NB4 (cell line): ENCODE measurements at regions not wholly inside any gene's neighbourhood (a gene's known extent, or its start where the extent isn't known, plus 50 kb on each side); places are given as distances from the start of the nearest gene placed in this dataset.

Source experiments
- DNase-seq: peaks from one replicate; pipeline ENCODE4 v3.0.0; 2010; ENCODE audit warnings: low read depth
- H3K4me3 ChIP-seq: one replicate; pipeline ENCODE4 v1.5.1; 2011; ENCODE audit warnings: mild to moderate bottlenecking, low read depth, low read length, moderate library complexity
- CTCF ChIP-seq: IDR thresholded peaks from one replicate; pipeline ENCODE4 v1.5.1; 2012; ENCODE audit warnings: low read depth, low read length
- MAX ChIP-seq: IDR thresholded peaks from 2 replicates; pipeline ENCODE4 v1.6.1; 2011; ENCODE audit warnings: low read depth, low read length
- MYC ChIP-seq: IDR thresholded peaks from 2 replicates; pipeline ENCODE4 v1.6.1; 2011; ENCODE audit warnings: low read depth, low read length
- POLR2A ChIP-seq: IDR thresholded peaks from 2 replicates; pipeline ENCODE4 v1.6.1; 2011; ENCODE audit warnings: mild to moderate bottlenecking; ENCODE audit not compliant: insufficient read length; ENCODE audit errors: extremely low read depth

DNA sequence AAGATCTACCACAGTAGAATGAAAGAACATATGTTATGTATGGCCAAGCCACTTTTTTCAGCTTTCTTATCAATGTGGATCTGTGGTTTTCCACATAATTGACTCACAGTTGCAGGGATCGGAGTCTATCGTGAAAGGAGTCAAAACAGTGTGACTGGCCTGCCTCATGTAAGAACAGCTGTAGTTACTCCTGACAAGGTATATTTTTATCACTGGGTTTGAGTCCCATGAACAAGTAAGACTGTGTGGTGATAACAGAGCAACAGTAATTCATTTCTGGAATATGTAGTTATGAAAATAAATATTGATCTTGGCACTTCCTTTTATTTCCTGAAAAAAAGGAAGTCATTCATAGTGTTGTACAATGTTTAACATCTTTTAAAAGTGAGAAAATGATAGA lies 416.6 kb downstream of the KLF12 start:
- no peak for TF ChIP-seq MAX
- no peak for TF ChIP-seq CTCF
- no peak for TF ChIP-seq POLR2A
- TF ChIP-seq MYC: no peak
- no peak overlapping the region for H3K4me3 ChIP-seq
- peak; percentile 13 for DNase-seq

- no peak overlapping the region for H3K4me3 ChIP-seq
- DNase-seq: no peak
- TF ChIP-seq MYC: no peak
- TF ChIP-seq CTCF: no peak
- TF ChIP-seq POLR2A: no peak
- no peak for TF ChIP-seq MAX
Measured at GRCh38 chr13:73715911-73716510, 418.2 kb downstream of the KLF12 start.

GRCh38 chr13:73715114-73715910 lies 418.9 kb downstream of the KLF12 start:
- no peak overlapping the region for H3K4me3 ChIP-seq
- TF ChIP-seq CTCF (no peak), MYC (no peak), MAX (no peak), POLR2A (no peak)
- DNase-seq: no peak

GRCh38 chr13:73714522-73714921 lies 419.7 kb downstream of the KLF12 start:
- no peak for DNase-seq
- no peak overlapping the region for H3K4me3 ChIP-seq
- no peak for TF ChIP-seq MAX
- TF ChIP-seq POLR2A: no peak
- TF ChIP-seq MYC: no peak
- TF ChIP-seq CTCF: no peak

DNA sequence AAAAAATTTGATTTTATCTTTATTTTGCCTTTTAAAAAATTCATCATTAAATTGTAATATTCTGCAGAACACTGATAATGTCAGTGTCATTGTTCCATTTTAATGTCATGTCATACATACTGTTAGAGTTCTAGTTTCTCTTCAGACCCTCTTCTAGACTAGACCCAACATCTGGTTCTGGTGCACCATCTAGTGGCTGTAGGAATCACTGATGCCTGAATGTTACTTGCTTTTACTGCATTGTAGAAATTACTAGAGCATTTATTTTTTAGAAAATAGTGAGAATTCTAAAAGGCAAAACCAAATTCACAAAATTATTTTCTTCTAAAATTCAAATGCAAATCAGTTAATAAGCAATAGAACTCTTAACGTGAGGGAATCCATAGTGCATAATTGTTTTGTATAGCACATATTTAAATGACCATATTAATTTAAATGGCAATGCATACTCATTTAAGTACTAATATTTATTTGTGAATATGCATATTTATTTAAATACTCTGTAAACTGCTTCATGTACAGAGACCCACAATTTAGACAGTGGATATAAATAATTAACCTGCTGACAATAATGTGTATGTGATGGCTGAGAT lies 425.7 kb downstream of the KLF12 start:
- TF ChIP-seq MYC: 0 out of 2 replicates have a peak, but pooled peaks have one; percentile 14
- peak; percentile 78 for TF ChIP-seq CTCF
- no peak for TF ChIP-seq POLR2A
- peak; percentile 25; the same call in 1 of the 2 replicates for TF ChIP-seq MAX
- H3K4me3 ChIP-seq: no peak overlapping the region
- peak; percentile 72 for DNase-seq
